ENCODE measurements at regions not wholly inside any gene's neighbourhood (a gene's known extent, or its start where the extent isn't known, plus 50 kb on each side); places are given as distances from the start of the nearest gene placed in this dataset.

GRCh38 chr10:34046506-34047034 is 712.1 kb upstream of the NRP1 start:
- H2BK20ac ChIP-seq (ENCODE audit: low read depth, low read length, poor library complexity, severe bottlenecking), result no peak overlapping the region
- Mint-ChIP-seq H3K4me3 (no peak overlapping the region), H3K4me1 (no peaks in the 10 kb centered on the region), H3K36me3 (ENCODE audit: insufficient read depth in 1 of 3, low read depth in 3 of 3) (no peaks in the 10 kb centered on the region; a peak in 1 of 7 replicates), H3K27ac (peak overlapping the region in 1 of 3 experiments; percentile 46; a peak in 1 of 7 replicates), H3K27me3 (ENCODE audit: low read depth) (no peaks in the 10 kb centered on the region; the same call in none of the 2 replicates), H3K9me3 (peaks cover 0 to 3% of the 10 kb centered on the region in 2 experiments; a peak in 2 of 5 replicates)
- H3K4me1 ChIP-seq (ENCODE audit: insufficient read depth, low read length), result no peaks in the 10 kb centered on the region
- no peak overlapping the region for H3K23ac ChIP-seq (ENCODE audit: insufficient read length, low read depth, low read length)
- H2BK120ac ChIP-seq (ENCODE audit: low read depth, low read length, poor library complexity, severe bottlenecking), result no peak overlapping the region
- no peak overlapping the region for H3K18ac ChIP-seq (ENCODE audit: insufficient read length, low read depth, low read length)
- no CpG with 5 or more reads among the region's 9 CpGs for WGBS (ENCODE audit: extremely low coverage, insufficient read length, low lambda C conversion rate)
- DNase-seq, result no peak
- no peak overlapping the region for H3K4ac ChIP-seq (ENCODE audit: low read depth, low read length)
- H3K56ac ChIP-seq (ENCODE audit: insufficient read length, low read depth, low read length), result no peak overlapping the region
- no peak overlapping the region for H2BK5ac ChIP-seq (ENCODE audit: insufficient read length, low read length)
- no peak overlapping the region for H2BK15ac ChIP-seq (ENCODE audit: low read depth, low read length)
- no peak overlapping the region for H3K14ac ChIP-seq (ENCODE audit: insufficient read depth, low read length)
- no peak overlapping the region for H2AFZ ChIP-seq (ENCODE audit: low read length)
- no peak for TF ChIP-seq CTCF (conservative IDR thresholded peaks at IDR 0.05)
- no peaks in the 10 kb centered on the region for H3K79me2 ChIP-seq (ENCODE audit: insufficient read depth, low read length)
- no peak overlapping the region for H3K27ac ChIP-seq (ENCODE audit: insufficient read length, low read depth, low read length)
- H3T11ph ChIP-seq (ENCODE audit: low read length), result no peak overlapping the region
- H2BK12ac ChIP-seq (ENCODE audit: insufficient read length, low read depth, low read length), result no peak overlapping the region
- no peak overlapping the region for H3K4me2 ChIP-seq (ENCODE audit: insufficient read depth, insufficient read length, low read length)
- H3K27me3 ChIP-seq (ENCODE audit: insufficient read depth, low read length), result no peaks in the 10 kb centered on the region
- no peaks in the 10 kb centered on the region for H3K79me1 ChIP-seq (ENCODE audit: insufficient read depth, low read depth, low read length, poor library complexity, severe bottlenecking)
- H4K20me1 ChIP-seq (ENCODE audit: control insufficient read depth, insufficient read depth, insufficient read length), result no peaks in the 10 kb centered on the region
- no peak overlapping the region for H3K9ac ChIP-seq (ENCODE audit: extremely low read depth, insufficient read length, low read length)
- H3K23me2 ChIP-seq (ENCODE audit: insufficient read length, low read depth, low read length, poor library complexity, severe bottlenecking), result no peaks in the 10 kb centered on the region
- H4K5ac ChIP-seq (ENCODE audit: insufficient read length, low read depth, low read length), result no peak overlapping the region
- H4K8ac ChIP-seq (replicated peaks; ENCODE audit: insufficient read length, low read depth, low read length), result no peak overlapping the region
- H4K91ac ChIP-seq (ENCODE audit: insufficient read length, low read depth, low read length), result no peak overlapping the region
- no peak overlapping the region for H2AK5ac ChIP-seq (ENCODE audit: insufficient read length, low read length)
- no peaks in the 10 kb centered on the region for H3K9me3 ChIP-seq (ENCODE audit: control insufficient read depth, low read depth, low read length)

Measured in H9 (cell line).